Right lobe of liver (tissue), 4 donors: ENCODE measurements at regions not wholly inside any gene's neighbourhood (a gene's known extent, or its start where the extent isn't known, plus 50 kb on each side); places are given as distances from the start of the nearest gene placed in this dataset.

ENCODE experiments used
- CTCF ChIP-seq, 4 donors: fragments of 200-600 bp in 3 of 4; fragments of 450-650 bp in 1 of 4; IDR thresholded peaks; one replicate each; pipeline versions ENCODE4 v1.5.1 to v1.8.0; 2016 to 2022; ENCODE audit warnings: antibody characterized with exemption in 4 of 4, mild to moderate bottlenecking in 2 of 4
- POLR2A ChIP-seq: fragments of 450-650 bp; IDR thresholded peaks from one replicate; pipeline ENCODE4 v1.6.1; 2017; ENCODE audit warnings: antibody characterized with exemption, mild to moderate bottlenecking
- donor health status: DM: no; HTN: no; CAD: no.
- donor health status: DM: no; HTN: no; CAD: no.
- donor health status: DM: no; HTN: yes; CAD: no.

GRCh38 chr4:137774501-137774900 lies 242.2 kb upstream of the PCDH18 start:
- TF ChIP-seq CTCF (IDR thresholded peaks at IDR 0.05) (no peak), POLR2A (no peak)
